OCI-LY7 (cell line): ENCODE measurements at regions not wholly inside any gene's neighbourhood (a gene's known extent, or its start where the extent isn't known, plus 50 kb on each side); places are given as distances from the start of the nearest gene placed in this dataset.
"Not testable (repeated sequence)": the region's sequence is repeated elsewhere in the genome, so short reads cannot be mapped to it uniquely, and the experiment has no call there.

Experiments used
- BruUV-seq: library from RNA; stranded (reverse); fragments of 400-500 nt; replicated peaks from 2 replicates; lab custom pipeline; 2021; lab: Mats Ljungman, UMichigan
- CTCF ChIA-PET: fragments of 300-600 bp; sonication (Branson Sonifier 250); formaldehyde crosslinking; loops from one replicate; lab custom pipeline; 2022; ENCODE audit warnings: antibody characterized with exemption; ENCODE audit not compliant: unreplicated experiment; lab: Charles Lee
- POLR2A ChIA-PET: fragments of 300-600 bp; sonication (Branson Sonifier 250); formaldehyde crosslinking; loops from one replicate; lab custom pipeline; 2022; ENCODE audit warnings: antibody characterized with exemption; lab: Charles Lee
- DNase-seq: peaks from one replicate; pipeline ENCODE4 v3.0.0-alpha.2; 2015; ENCODE audit warnings: low spot score
- H2AFZ ChIP-seq: fragments of 200-600 bp; sonication (generic), shearing (Covaris generic); 2 replicates; pipeline ENCODE4 v1.6.1; 2014; ENCODE audit warnings: mild to moderate bottlenecking, antibody characterized with exemption, low read length, moderate library complexity
- H3K27ac ChIP-seq: fragments of 200-600 bp; sonication (generic); 2 replicates; pipeline ENCODE4 v1.5.1; 2014; ENCODE audit warnings: mixed run types, low read depth, mild to moderate bottlenecking, moderate library complexity, low read length, inconsistent platforms; ENCODE audit not compliant: poor library complexity, severe bottlenecking
- H3K36me3 ChIP-seq: fragments of 200-600 bp; sonication (generic); 2 replicates; pipeline ENCODE4 v1.6.1; 2014; ENCODE audit warnings: mild to moderate bottlenecking, antibody characterized with exemption, low read length, moderate library complexity, mixed read lengths; ENCODE audit not compliant: insufficient read depth
- H3K4me1 ChIP-seq: fragments of 200-600 bp; sonication (generic); 2 replicates; pipeline ENCODE4 v1.5.1; 2014; ENCODE audit warnings: mild to moderate bottlenecking, low read length; ENCODE audit not compliant: insufficient read depth, poor library complexity, severe bottlenecking
- H3K4me2 ChIP-seq: fragments of 200-600 bp; sonication (generic); 2 replicates; pipeline ENCODE4 v1.6.1; 2014; ENCODE audit warnings: mild to moderate bottlenecking, low read length
- H3K4me3 ChIP-seq: fragments of 200-600 bp; sonication (generic); 2 replicates; pipeline ENCODE4 v1.5.1; 2014; ENCODE audit warnings: mild to moderate bottlenecking, low read depth, low read length; ENCODE audit not compliant: poor library complexity, severe bottlenecking
- H3K79me2 ChIP-seq: fragments of 200-600 bp; sonication (generic); 2 replicates; pipeline ENCODE4 v1.6.1; 2016; ENCODE audit warnings: low read depth, mild to moderate bottlenecking, low read length, moderate library complexity, mixed read lengths; ENCODE audit not compliant: insufficient read depth
- H3K9me2 ChIP-seq: fragments of 200-600 bp; sonication (generic); 2 replicates; pipeline ENCODE4 v1.6.1; 2016; ENCODE audit warnings: mild to moderate bottlenecking, low read length, mixed read lengths; ENCODE audit not compliant: insufficient read depth
- H3K9me3 ChIP-seq: fragments of 200-600 bp; sonication (generic); 2 replicates; pipeline ENCODE4 v1.6.1; 2014; ENCODE audit warnings: mild to moderate bottlenecking, mixed run types, low read length, mixed read lengths
- H4K20me1 ChIP-seq: fragments of 200-600 bp; sonication (generic); 2 replicates; pipeline ENCODE4 v1.6.1; 2014; ENCODE audit warnings: mild to moderate bottlenecking, antibody characterized with exemption, low read length, moderate library complexity, mixed read lengths; ENCODE audit not compliant: insufficient read depth
- EZH2phosphoT487 ChIP-seq: fragments of 200-600 bp; sonication (generic); IDR thresholded peaks from 2 replicates; pipeline ENCODE4 v1.6.1; 2018; ENCODE audit warnings: low read depth, borderline replicate concordance, mild to moderate bottlenecking, mixed run types, antibody characterized with exemption, low read length, moderate library complexity, mixed read lengths
- intact Hi-C: fragments of 100-400 bp; cut with micrococcal nuclease; formaldehyde crosslinking; loops from one replicate; pipeline ENCODE4 v1.10.0; 2022; ENCODE audit not compliant: unreplicated experiment
- TF ChIP-seq, protein P1 (sequence below): fragments of 200-600 bp; sonication (generic); conservative IDR thresholded peaks from 2 replicates; pipeline ENCODE4 v1.5.1; 2014; ENCODE audit warnings: mild to moderate bottlenecking, antibody characterized with exemption, low read length, moderate library complexity, mixed read lengths

GRCh38 chr5:97523336-97523735 is 340.3 kb upstream of the RIOK2 start:
- H3K4me3 ChIP-seq, H4K20me1 ChIP-seq, BruUV-seq, H2AFZ ChIP-seq, H3K4me1 ChIP-seq, POLR2A ChIA-PET, H3K9me3 ChIP-seq, H3K27ac ChIP-seq, intact Hi-C loops, DNase-seq, H3K79me2 ChIP-seq, CTCF ChIA-PET, H3K36me3 ChIP-seq, H3K4me2 ChIP-seq, H3K9me2 ChIP-seq: not testable (repeated sequence)

DNA sequence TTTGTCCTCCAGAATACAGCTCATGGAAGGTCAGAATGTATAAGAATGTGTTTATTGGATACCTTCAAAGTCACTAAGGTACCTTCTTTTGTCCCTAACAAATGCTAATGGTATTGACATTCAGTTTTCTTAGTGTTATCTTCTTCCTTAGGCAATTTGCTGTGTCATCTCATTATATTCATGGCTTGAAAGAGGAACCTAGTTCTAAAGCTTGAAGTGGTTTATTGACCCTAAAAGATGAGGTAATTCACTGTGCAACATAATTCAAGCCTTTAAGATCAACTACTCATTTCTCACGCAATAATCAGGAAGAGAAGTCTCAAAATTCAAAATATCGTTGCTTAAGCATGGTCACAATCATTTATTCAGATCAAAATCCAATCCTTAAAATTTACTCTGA is 342.7 kb upstream of the RIOK2 start:
- POLR2A ChIA-PET: interaction anchor here (0.6 to 1.1 kb wide), 2 partner anchors 21 to 31 kb away, joined by 3 to 4 read pairs; no protein-coding TSS in a partner anchor
- Histone ChIP-seq H3K4me3 (no peak overlapping the region), H3K79me2 (no peaks in the 10 kb centered on the region), H3K36me3 (no peaks in the 10 kb centered on the region), H3K9me2 (no peaks in the 10 kb centered on the region), H2AFZ (no peak overlapping the region), H4K20me1 (no peaks in the 10 kb centered on the region), H3K4me2 (no peak overlapping the region), H3K27ac (no peak overlapping the region), H3K9me3 (no peaks in the 10 kb centered on the region), H3K4me1 (no peaks in the 10 kb centered on the region)
- TF ChIP-seq EZH2phosphoT487: no peak
- TF ChIP-seq, protein P1, sequence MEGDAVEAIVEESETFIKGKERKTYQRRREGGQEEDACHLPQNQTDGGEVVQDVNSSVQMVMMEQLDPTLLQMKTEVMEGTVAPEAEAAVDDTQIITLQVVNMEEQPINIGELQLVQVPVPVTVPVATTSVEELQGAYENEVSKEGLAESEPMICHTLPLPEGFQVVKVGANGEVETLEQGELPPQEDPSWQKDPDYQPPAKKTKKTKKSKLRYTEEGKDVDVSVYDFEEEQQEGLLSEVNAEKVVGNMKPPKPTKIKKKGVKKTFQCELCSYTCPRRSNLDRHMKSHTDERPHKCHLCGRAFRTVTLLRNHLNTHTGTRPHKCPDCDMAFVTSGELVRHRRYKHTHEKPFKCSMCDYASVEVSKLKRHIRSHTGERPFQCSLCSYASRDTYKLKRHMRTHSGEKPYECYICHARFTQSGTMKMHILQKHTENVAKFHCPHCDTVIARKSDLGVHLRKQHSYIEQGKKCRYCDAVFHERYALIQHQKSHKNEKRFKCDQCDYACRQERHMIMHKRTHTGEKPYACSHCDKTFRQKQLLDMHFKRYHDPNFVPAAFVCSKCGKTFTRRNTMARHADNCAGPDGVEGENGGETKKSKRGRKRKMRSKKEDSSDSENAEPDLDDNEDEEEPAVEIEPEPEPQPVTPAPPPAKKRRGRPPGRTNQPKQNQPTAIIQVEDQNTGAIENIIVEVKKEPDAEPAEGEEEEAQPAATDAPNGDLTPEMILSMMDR: no peak
- CTCF ChIA-PET: no interaction called here
- intact Hi-C loops: no loop called here
- no TSS peak for BruUV-seq
- no peak for DNase-seq

- Histone ChIP-seq H3K36me3 (no peaks in the 10 kb centered on the region), H2AFZ (no peak overlapping the region), H3K4me2 (no peak overlapping the region), H3K4me3 (no peak overlapping the region), H3K79me2 (no peaks in the 10 kb centered on the region), H3K4me1 (no peaks in the 10 kb centered on the region), H3K9me2 (no peaks in the 10 kb centered on the region), H3K9me3 (no peaks in the 10 kb centered on the region), H4K20me1 (no peaks in the 10 kb centered on the region), H3K27ac (no peak overlapping the region)
- intact Hi-C loops: no loop called here
- no peak for DNase-seq
- POLR2A ChIA-PET: interaction anchor here (0.5 to 0.6 kb wide), 2 partner anchors 1036 to 1288 kb away, joined by 3 read pairs; no protein-coding TSS in a partner anchor
- TF ChIP-seq EZH2phosphoT487: no peak
- TF ChIP-seq, protein P1: no peak
- BruUV-seq: no TSS peak
- CTCF ChIA-PET: no interaction called here
These were observed 345.9 kb upstream of the RIOK2 start for GRCh38 chr5:97528941-97529340.
